Mesenchymal stem cell (in vitro differentiated cells and primary cell): ENCODE measurements at regions not wholly inside any gene's neighbourhood (a gene's known extent, or its start where the extent isn't known, plus 50 kb on each side); places are given as distances from the start of the nearest gene placed in this dataset.

Source experiments
- DNase-seq: peaks from one replicate; pipeline ENCODE4 v3.0.0-alpha.2; 2013
- H2AFZ ChIP-seq: one replicate; pipeline ENCODE4 v1.6.1; 2013; ENCODE audit warnings: low read depth, mild to moderate bottlenecking, control low read depth, inconsistent platforms, low read length, moderate library complexity
- H2AK5ac ChIP-seq: 2 replicates; pipeline ENCODE4 v1.6.1; 2013; ENCODE audit warnings: low read length, moderate library complexity, mild to moderate bottlenecking, inconsistent platforms; ENCODE audit not compliant: severe bottlenecking
- H2BK120ac ChIP-seq: one replicate; pipeline ENCODE4 v1.6.1; 2013; ENCODE audit warnings: low read depth, mild to moderate bottlenecking, inconsistent platforms, low read length, moderate library complexity
- H2BK12ac ChIP-seq, 2 experiments: one replicate each; pipeline ENCODE4 v1.6.1; 2013; ENCODE audit warnings: inconsistent platforms in 2 of 2, low read length in 2 of 2, mild to moderate bottlenecking in 2 of 2, moderate library complexity in 2 of 2, control low read depth in 1 of 2
- H2BK15ac ChIP-seq: one replicate; pipeline ENCODE4 v1.6.1; 2013; ENCODE audit warnings: mild to moderate bottlenecking, low read depth, inconsistent platforms; ENCODE audit not compliant: poor library complexity, severe bottlenecking
- H2BK5ac ChIP-seq: 2 replicates; pipeline ENCODE4 v1.6.1; 2013; ENCODE audit warnings: low read depth, mild to moderate bottlenecking, low read length, control low read depth, inconsistent platforms; ENCODE audit not compliant: poor library complexity, severe bottlenecking
- H3K14ac ChIP-seq, 2 experiments: one replicate each; pipeline ENCODE4 v1.6.1; 2013; ENCODE audit warnings: inconsistent platforms in 2 of 2, low read length in 2 of 2, control low read depth in 1 of 2, mild to moderate bottlenecking in 1 of 2, moderate library complexity in 1 of 2
- H3K18ac ChIP-seq, 2 experiments: one replicate each; pipeline ENCODE4 v1.6.1; 2013; ENCODE audit warnings: inconsistent platforms in 2 of 2, low read length in 2 of 2, control low read depth in 1 of 2, low read depth in 1 of 2, mild to moderate bottlenecking in 1 of 2
- H3K23ac ChIP-seq, 2 experiments: one replicate each; pipeline ENCODE4 v1.6.1; 2013; ENCODE audit warnings: inconsistent platforms in 2 of 2, low read length in 2 of 2, mild to moderate bottlenecking in 2 of 2, moderate library complexity in 2 of 2, control low read depth in 1 of 2
- H3K27ac ChIP-seq: 2 replicates; pipeline ENCODE4 v1.5.1; 2013; ENCODE audit warnings: mild to moderate bottlenecking, moderate library complexity, low read length, control low read depth, inconsistent platforms; ENCODE audit not compliant: poor library complexity, severe bottlenecking
- H3K27me3 ChIP-seq, 2 experiments: 2 replicates each; pipeline versions ENCODE4 v1.6.1 to v1.7.0; 2013; ENCODE audit warnings: low read length in 2 of 2, mild to moderate bottlenecking in 2 of 2, moderate library complexity in 2 of 2, control low read depth in 1 of 2, inconsistent platforms in 1 of 2; ENCODE audit not compliant: control insufficient read depth in 1 of 2, insufficient read depth in 1 of 2
- H3K36me3 ChIP-seq, 2 experiments: 2 replicates each; pipeline versions ENCODE4 v1.6.1 to v1.7.0; 2013; ENCODE audit warnings: low read length in 2 of 2, control low read depth in 1 of 2, inconsistent platforms in 1 of 2, low read depth in 1 of 2, mild to moderate bottlenecking in 1 of 2; ENCODE audit not compliant: insufficient read depth in 2 of 2, control insufficient read depth in 1 of 2
- H3K4ac ChIP-seq, 2 experiments: one replicate each; pipeline ENCODE4 v1.6.1; 2013; ENCODE audit warnings: inconsistent platforms in 2 of 2, low read length in 2 of 2, mild to moderate bottlenecking in 2 of 2, moderate library complexity in 2 of 2, control low read depth in 1 of 2, low read depth in 1 of 2
- H3K4me1 ChIP-seq: 2 replicates; pipeline ENCODE4 v1.6.1; 2013; ENCODE audit warnings: low read depth, low read length, control low read depth; ENCODE audit not compliant: control insufficient read depth, insufficient read depth
- H3K4me2 ChIP-seq: 2 replicates; pipeline ENCODE4 v1.6.1; 2013; ENCODE audit warnings: low read length, mild to moderate bottlenecking, inconsistent platforms; ENCODE audit not compliant: poor library complexity, severe bottlenecking
- H3K4me3 ChIP-seq, 2 experiments: 2 replicates each; pipeline versions ENCODE4 v1.5.1 to v1.7.0; 2013; ENCODE audit warnings: low read length in 2 of 2, mild to moderate bottlenecking in 2 of 2, control low read depth in 1 of 2, low read depth in 1 of 2; ENCODE audit not compliant: insufficient read depth in 1 of 2
- H3K79me1 ChIP-seq: replicated peaks from 2 replicates; pipeline ENCODE4 v1.6.1; 2013; ENCODE audit warnings: mild to moderate bottlenecking, control low read depth, low read length, inconsistent platforms; ENCODE audit not compliant: poor library complexity, severe bottlenecking
- H3K9ac ChIP-seq: 2 replicates; pipeline ENCODE4 v1.7.0; 2013; ENCODE audit warnings: mild to moderate bottlenecking, low read length, moderate library complexity
- H3K9me3 ChIP-seq: 2 replicates; pipeline ENCODE4 v1.7.0; 2013; ENCODE audit warnings: mild to moderate bottlenecking, low read length; ENCODE audit not compliant: control insufficient read depth
- H4K8ac ChIP-seq: one replicate; pipeline ENCODE4 v1.6.1; 2013; ENCODE audit warnings: inconsistent platforms, mild to moderate bottlenecking, low read length, moderate library complexity
- H4K91ac ChIP-seq: one replicate; pipeline ENCODE4 v1.6.1; 2013; ENCODE audit warnings: mild to moderate bottlenecking, low read length, inconsistent platforms
- WGBS: methylation state at CpG from one replicate; pipeline ENCODE4 v1.1.7; 2013; ENCODE audit warnings: mixed read lengths; 5-methylcytosine and 5-hydroxymethylcytosine counted together

DNA sequence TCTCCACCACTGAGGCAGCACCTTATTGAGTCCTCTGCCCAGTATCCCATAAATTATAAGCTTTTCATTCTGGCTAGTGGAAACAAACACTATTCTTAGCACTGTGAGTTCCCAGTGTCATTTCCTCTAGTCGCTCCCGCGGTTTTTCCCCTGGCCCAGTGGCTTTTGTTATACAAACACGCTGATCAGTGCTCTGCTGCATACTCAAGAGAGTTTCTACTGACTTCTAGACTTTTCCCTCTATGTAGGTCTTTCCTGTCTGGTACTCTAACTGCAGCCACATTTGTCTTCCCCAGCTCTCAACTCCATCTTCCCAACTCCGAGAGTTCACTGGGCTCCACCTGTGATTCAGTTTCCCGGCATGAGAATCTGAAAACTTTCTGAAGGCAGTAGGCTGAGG, 556.6 kb upstream of the SALL1 start:
- H3K36me3 ChIP-seq = no peaks in the 10 kb centered on the region
- DNase-seq = no peak
- H3K23ac ChIP-seq = no peak overlapping the region
- no peak overlapping the region for H2BK5ac ChIP-seq
- no peak overlapping the region for H2BK15ac ChIP-seq
- no peak overlapping the region for H3K27ac ChIP-seq
- no peak overlapping the region for H3K9ac ChIP-seq
- H3K9me3 ChIP-seq = peaks cover 30% of the 10 kb centered on the region
- no peak overlapping the region for H4K8ac ChIP-seq
- no peak overlapping the region for H2BK120ac ChIP-seq
- no peak overlapping the region for H3K4me3 ChIP-seq
- H4K91ac ChIP-seq = no peak overlapping the region
- H3K14ac ChIP-seq = no peak overlapping the region
- no peak overlapping the region for H3K18ac ChIP-seq
- H2BK12ac ChIP-seq = no peak overlapping the region
- H3K4me1 ChIP-seq = no peaks in the 10 kb centered on the region
- H3K27me3 ChIP-seq = no peaks in the 10 kb centered on the region
- H2AFZ ChIP-seq = no peak overlapping the region
- H3K4me2 ChIP-seq = no peak overlapping the region
- H3K79me1 ChIP-seq = no peaks in the 10 kb centered on the region
- H2AK5ac ChIP-seq = no peak overlapping the region
- no peak overlapping the region for H3K4ac ChIP-seq
- WGBS = 54% methylated on average over 6 of the region's 6 CpGs

DNA sequence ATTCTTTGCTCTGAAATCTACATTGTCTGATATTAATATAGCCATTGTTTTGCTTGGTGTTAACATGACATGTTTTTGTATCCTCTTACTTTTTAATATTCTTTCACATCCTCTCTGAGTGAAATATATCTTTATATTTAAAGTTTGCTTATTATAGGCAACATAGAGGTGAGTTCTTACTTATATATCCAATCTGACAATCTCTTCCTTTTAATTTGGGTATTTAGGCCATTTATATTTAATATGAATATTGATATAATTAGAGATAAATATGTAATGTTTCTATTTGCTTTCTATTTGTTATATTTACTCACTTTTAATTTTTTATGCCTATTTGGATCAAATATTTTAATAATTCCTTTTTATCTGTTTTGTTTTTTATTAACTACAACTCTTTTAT, 554.1 kb upstream of the SALL1 start:
- H3K4me2 ChIP-seq = no peak overlapping the region
- no peak overlapping the region for H4K8ac ChIP-seq
- no peak overlapping the region for H2AFZ ChIP-seq
- H2AK5ac ChIP-seq = no peak overlapping the region
- H2BK12ac ChIP-seq = no peak overlapping the region
- no peak overlapping the region for H3K4me3 ChIP-seq
- no peak overlapping the region for H3K4ac ChIP-seq
- H3K27me3 ChIP-seq = no peaks in the 10 kb centered on the region
- H3K23ac ChIP-seq = no peak overlapping the region
- H3K14ac ChIP-seq = no peak overlapping the region
- no peak overlapping the region for H3K18ac ChIP-seq
- H3K9ac ChIP-seq = no peak overlapping the region
- no peak overlapping the region for H4K91ac ChIP-seq
- H2BK5ac ChIP-seq = no peak overlapping the region
- no peak overlapping the region for H3K27ac ChIP-seq
- no peaks in the 10 kb centered on the region for H3K79me1 ChIP-seq
- no peaks in the 10 kb centered on the region for H3K4me1 ChIP-seq
- no peak overlapping the region for H2BK15ac ChIP-seq
- H2BK120ac ChIP-seq = no peak overlapping the region
- no peaks in the 10 kb centered on the region for H3K36me3 ChIP-seq
- H3K9me3 ChIP-seq = peaks cover 30% of the 10 kb centered on the region
- no peak for DNase-seq

DNA sequence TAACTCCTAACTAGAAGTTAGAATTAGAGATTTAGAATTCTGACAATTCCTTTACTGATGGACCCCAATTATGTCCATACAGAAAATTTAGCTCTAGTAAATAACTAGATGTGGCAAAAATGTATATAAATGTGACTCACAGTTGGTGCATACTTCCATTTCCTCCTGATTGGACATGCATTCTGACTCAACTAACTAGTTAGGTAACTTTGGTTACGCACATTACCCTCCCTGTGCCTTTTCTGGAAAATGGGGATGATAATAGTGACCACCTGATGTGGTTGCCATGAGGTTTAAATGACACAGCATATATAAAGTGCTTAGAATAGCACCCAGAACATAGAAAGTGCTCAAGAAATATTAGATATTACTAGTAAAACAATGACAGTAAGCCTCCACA, 550.0 kb upstream of the SALL1 start:
- H2BK12ac ChIP-seq = no peak overlapping the region
- H4K91ac ChIP-seq = no peak overlapping the region
- no peak overlapping the region for H3K23ac ChIP-seq
- H2AFZ ChIP-seq = no peak overlapping the region
- H3K27ac ChIP-seq = no peak overlapping the region
- H3K79me1 ChIP-seq = no peaks in the 10 kb centered on the region
- H4K8ac ChIP-seq = no peak overlapping the region
- H3K27me3 ChIP-seq = peaks cover 3 to 4% of the 10 kb centered on the region in 2 experiments
- no CpG with 5 or more reads among the region's 1 CpG for WGBS
- no peak overlapping the region for H2BK5ac ChIP-seq
- peaks cover 22% of the 10 kb centered on the region for H3K9me3 ChIP-seq
- no peak overlapping the region for H3K14ac ChIP-seq
- H3K4me2 ChIP-seq = no peak overlapping the region
- H3K4me1 ChIP-seq = no peaks in the 10 kb centered on the region
- no peak overlapping the region for H3K4ac ChIP-seq
- no peak overlapping the region for H2BK15ac ChIP-seq
- H3K18ac ChIP-seq = no peak overlapping the region
- DNase-seq = no peak
- no peaks in the 10 kb centered on the region for H3K36me3 ChIP-seq
- H2BK120ac ChIP-seq = no peak overlapping the region
- H3K9ac ChIP-seq = no peak overlapping the region
- no peak overlapping the region for H2AK5ac ChIP-seq
- H3K4me3 ChIP-seq = no peak overlapping the region

DNA sequence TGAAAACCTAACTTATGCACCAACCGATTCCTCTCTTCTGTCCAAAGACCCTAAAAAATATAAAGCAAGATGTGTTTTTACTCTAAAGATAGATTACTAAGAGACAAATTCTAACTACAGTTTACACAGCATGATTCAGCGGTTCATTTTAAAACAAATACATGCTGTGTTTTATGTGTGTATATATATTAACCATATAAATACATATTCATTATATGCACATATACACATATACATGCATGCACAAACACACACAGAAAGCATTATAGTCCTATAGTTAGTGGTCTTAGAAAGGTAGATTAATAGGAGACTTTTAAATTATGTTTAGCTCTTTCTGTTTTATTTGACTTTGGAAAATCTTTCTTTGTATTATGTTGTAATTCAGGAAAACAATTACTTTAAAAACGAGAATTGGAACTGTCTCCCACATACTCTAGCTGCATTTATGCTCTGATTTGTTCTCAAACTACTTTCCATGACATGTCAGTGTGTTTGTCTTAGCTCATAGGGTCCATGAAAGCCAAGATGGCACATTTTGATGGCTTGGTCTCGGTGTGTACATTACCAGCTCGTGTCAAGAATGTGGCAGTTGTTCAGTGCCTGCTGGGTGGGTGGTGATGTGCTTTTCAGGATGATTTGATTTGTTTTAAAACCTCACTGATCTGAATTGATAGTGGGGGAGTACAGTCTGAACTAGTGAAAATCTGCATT, 548.8 kb upstream of the SALL1 start:
- Histone ChIP-seq H3K36me3 (no peaks in the 10 kb centered on the region), H3K14ac (no peak overlapping the region), H2BK5ac (no peak overlapping the region), H3K9ac (no peak overlapping the region), H2BK15ac (no peak overlapping the region), H2BK12ac (no peak overlapping the region), H3K4me2 (no peak overlapping the region), H3K79me1 (no peaks in the 10 kb centered on the region), H2AFZ (no peak overlapping the region), H2BK120ac (no peak overlapping the region), H2AK5ac (no peak overlapping the region), H3K4ac (no peak overlapping the region), H3K27ac (no peak overlapping the region), H4K8ac (no peak overlapping the region), H3K4me3 (no peak overlapping the region), H3K23ac (no peak overlapping the region), H3K9me3 (peaks cover 14% of the 10 kb centered on the region), H3K27me3 (peaks cover 3 to 4% of the 10 kb centered on the region in 2 experiments), H4K91ac (no peak overlapping the region), H3K18ac (no peak overlapping the region), H3K4me1 (no peaks in the 10 kb centered on the region)
- WGBS = 89% methylated on average over 2 of the region's 5 CpGs
- DNase-seq = no peak
